ENCODE measurements at regions not wholly inside any gene's neighbourhood (a gene's known extent, or its start where the extent isn't known, plus 50 kb on each side); places are given as distances from the start of the nearest gene placed in this dataset.

DNA sequence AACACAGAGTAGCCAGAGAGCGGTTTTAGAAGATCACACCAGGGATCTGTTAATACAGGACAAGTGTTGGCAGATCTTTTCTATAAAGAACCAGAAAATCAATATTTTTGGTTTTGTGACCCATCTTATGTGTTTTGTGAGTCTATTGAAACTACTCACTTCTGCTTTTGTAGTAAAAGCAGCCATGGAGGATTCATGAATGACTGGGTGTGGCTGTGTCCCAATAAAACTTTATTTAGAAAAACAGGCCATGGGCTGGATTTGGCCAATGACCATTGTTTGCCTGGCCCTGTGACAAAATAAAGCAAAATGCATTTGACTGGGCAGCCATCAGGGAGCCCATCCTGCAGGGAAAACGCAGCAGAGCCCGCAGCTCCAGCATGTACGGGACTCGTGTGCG lies 99.9 kb upstream of the ADRA2C start:
- TF ChIP-seq, protein P1, sequence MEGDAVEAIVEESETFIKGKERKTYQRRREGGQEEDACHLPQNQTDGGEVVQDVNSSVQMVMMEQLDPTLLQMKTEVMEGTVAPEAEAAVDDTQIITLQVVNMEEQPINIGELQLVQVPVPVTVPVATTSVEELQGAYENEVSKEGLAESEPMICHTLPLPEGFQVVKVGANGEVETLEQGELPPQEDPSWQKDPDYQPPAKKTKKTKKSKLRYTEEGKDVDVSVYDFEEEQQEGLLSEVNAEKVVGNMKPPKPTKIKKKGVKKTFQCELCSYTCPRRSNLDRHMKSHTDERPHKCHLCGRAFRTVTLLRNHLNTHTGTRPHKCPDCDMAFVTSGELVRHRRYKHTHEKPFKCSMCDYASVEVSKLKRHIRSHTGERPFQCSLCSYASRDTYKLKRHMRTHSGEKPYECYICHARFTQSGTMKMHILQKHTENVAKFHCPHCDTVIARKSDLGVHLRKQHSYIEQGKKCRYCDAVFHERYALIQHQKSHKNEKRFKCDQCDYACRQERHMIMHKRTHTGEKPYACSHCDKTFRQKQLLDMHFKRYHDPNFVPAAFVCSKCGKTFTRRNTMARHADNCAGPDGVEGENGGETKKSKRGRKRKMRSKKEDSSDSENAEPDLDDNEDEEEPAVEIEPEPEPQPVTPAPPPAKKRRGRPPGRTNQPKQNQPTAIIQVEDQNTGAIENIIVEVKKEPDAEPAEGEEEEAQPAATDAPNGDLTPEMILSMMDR (IDR thresholded peaks at IDR 0.05; ENCODE audit: extremely low read depth in 1 of 2, insufficient read depth in 1 of 2, low read depth in 1 of 2, low read length in 2 of 2), result no peak
- TF ChIP-seq POLR2A (IDR thresholded peaks at IDR 0.05; ENCODE audit: low read depth, low read length), result no peak
- TF ChIP-seq EZH2 (IDR thresholded peaks at IDR 0.05; ENCODE audit: borderline replicate concordance, low read depth, low read length, severe bottlenecking), result no peak
- TF ChIP-seq POLR2AphosphoS5 (IDR thresholded peaks at IDR 0.05; ENCODE audit: insufficient read depth, low read depth, low read length), result no peak

Data from endothelial cell of umbilical vein (primary cell).